GM19099 (cell line): ENCODE measurements at regions not wholly inside any gene's neighbourhood (a gene's known extent, or its start where the extent isn't known, plus 50 kb on each side); places are given as distances from the start of the nearest gene placed in this dataset.

Experiments used
- POLR2A ChIP-seq: IDR thresholded peaks from 3 replicates; pipeline ENCODE4 v1.6.1; 2011; ENCODE audit warnings: low read depth; ENCODE audit not compliant: insufficient read length; ENCODE audit errors: extremely low read depth

DNA sequence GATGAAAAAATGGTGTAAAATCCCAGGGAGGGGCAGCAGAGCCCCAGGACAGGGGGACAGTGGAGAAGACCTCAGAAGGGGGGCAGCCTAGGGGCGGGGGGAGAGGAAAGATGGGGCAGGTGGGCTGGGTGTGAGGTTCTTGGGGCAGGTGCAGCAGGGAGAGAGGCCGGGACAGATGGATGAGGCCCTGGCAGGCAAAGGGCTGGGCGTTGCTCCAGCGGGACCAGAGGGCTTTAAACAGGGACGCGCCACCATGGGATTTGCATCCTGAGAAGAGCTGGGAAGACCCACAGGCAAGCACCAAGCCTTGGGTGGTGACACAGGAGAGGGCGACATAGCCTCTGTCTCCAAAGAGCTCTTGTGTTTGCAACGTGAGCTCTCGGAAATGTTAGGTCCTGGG, 1342.8 kb downstream of the TBC1D22A start:
- no peak for TF ChIP-seq POLR2A

DNA sequence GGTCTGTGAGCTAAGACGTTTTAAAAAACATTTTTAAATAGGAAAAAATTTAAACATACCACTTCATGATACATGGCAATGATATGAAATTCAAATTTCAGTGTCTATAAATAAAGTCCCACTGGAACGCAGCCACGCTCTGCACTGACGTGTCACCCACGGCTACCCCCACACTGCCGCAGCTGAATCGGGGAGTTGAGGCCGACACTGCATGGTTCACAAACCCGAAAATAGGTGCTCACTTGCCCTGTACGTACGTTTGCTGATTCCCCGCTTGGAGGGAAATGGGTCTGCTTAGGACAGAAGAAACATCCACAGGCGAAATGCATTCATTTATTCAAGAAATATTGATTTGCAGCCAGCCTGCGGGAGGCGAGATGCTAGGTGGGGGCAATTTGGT, 1342.3 kb downstream of the TBC1D22A start:
- no peak for TF ChIP-seq POLR2A

DNA sequence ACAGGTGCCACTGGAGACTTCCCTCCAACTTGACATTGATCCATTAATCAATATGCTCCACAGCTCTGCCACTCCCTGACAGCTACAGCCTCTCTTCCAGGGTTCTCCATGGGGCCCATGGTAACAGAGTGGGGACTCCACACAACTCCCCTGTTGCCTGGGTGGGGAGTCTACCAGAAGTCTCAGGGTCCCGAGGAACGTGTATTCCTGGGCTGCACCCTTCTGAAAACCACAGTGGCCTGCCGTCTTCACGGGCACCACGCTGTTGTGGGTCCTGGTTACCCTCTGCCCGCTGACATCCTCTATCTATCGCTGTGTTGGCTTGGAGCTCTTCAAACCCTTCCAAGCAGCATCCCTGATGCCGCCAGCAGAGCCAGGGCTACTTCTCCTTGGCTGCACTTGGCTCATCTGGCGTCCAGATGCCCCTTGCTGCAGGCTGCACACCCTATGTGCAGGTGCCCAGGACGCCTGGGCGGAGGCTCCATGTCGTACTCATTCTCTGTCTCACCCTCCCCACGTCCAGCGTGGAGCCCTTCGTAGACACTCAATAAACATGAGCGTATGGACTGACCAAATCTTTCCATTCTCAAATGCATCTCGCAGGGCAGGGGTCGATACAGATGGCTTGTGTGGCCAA, 1341.8 kb downstream of the TBC1D22A start:
- TF ChIP-seq POLR2A: no peak

DNA sequence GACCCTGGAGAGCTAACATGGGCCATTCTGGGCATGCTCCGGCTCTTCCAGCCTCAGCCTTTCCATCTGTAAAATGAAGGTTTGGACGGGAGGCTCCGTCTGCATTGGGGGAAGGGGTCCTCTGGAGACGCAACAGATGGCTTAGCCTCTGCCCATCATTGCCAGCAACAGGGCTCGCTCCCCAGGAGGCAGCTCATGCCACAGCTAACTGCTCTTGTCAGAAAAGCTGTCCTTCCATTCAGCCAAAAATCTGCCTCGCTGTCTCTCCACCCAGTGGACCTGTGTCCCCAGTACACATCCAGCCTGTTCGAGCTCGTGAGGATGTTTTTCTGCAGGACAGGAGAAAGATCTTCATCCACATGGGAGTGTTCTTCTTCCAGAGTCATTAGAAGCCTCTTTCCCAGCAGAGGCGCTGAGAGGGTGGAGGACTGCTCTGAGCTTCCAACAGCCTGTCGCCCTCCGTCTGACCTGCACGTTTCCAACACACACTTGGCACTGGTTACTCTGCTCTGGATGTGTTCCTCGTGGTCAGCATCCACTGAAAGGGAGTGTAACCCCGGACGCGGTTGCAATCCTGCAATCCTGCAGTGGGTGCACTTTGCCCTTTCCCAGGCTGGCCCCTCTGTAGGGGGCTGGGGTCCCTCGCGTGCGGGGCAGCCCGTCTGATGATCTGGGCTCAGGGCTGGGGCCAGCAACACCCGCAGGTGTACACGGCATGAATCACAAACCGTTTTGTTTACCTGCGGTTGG, 1340.9 kb downstream of the TBC1D22A start:
- TF ChIP-seq POLR2A: no peak

DNA sequence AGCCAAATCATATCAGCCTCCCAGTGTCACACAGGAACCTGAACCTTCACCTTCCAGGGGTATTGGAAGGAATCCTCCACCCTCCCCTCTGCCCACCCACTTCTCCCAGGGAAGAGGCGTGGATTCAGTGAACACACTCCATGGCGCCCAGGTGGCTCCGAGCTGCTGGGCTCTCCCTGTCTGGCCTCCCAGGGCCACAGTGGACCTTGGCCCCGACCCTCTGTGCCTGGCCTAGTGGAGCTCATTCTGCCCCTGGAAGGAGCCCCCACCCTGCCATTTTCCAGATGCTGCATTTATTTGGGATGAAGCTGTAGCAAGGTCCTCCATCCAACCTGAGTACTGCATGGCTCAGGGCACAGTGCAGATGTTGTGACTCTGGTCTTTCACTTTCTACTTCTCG, 1340.1 kb downstream of the TBC1D22A start:
- TF ChIP-seq POLR2A: no peak

DNA sequence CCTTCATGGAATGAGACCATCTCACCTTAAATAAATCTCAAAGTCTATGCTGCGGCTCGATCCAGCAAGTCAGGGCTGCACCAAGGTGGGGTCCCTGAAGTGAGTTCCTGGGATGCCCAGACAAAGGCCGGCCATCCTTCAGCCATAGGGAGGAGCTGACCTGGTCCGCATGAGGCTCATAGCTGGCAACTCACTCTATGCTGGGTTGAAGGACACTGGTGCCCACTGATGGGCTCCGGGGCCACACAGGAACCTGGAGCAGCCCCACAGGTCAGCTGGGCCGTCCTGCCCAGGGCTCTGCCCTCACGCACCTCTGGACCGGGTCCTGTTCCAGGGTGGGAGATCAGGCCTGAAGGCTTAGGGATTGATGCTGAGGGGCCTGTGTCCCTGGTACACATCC, 1339.3 kb downstream of the TBC1D22A start:
- no peak for TF ChIP-seq POLR2A

DNA sequence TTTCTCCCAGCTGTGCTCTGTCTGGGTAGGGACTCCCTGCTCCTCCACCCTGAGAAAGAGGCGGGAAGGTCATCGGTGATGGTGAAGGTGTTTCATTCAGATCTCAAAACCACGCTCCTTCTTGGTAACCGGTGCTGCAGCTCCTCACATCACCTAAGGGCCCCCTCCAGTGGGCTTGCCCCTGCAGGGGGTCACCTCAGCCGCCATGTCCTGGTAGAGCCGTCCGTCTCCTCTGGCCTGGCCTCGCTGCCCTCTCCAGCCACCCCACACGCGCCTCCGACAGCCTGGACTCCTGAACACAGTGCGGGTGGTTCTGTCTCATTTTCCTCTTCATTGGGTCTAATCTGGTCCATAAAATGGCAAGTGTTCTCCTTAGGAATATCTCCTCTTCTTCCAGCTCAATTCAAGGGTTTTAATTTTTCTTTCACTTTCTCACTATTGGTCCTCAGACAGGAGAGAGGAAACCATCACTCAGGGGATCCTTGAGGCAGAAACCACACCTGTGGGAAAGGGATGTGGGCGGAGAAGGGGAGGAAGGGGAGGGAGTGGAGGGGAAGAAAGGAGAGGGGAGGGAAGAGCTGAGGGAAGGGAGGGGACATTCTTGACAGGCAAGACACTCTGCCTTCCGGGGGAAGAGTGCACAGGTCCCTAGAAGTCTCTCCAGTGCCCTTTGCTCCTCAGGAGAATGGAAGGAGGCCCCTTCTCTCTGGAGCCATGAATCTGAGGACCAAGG, 1338.4 kb downstream of the TBC1D22A start:
- TF ChIP-seq POLR2A: no peak

DNA sequence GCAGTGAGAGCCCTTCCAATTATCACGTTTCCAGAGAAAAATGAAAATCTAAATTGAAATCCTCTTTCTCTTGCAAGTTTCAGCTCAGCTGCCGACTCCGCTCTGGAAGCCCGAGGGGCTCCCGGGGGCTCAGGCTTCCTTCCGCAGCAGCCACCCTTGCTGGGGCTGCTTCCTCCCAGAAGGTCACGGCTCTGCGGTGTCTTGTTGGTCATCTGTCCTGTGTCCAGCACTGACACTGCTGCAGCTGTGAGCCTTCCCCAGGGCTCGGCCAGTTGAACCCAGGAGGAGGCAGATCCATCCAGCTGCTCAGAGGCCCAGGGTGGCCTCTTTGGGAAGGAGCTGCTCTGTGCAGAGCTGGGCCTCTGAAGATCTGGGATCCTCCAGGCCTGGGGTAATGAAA, 1337.2 kb downstream of the TBC1D22A start:
- no peak for TF ChIP-seq POLR2A

DNA sequence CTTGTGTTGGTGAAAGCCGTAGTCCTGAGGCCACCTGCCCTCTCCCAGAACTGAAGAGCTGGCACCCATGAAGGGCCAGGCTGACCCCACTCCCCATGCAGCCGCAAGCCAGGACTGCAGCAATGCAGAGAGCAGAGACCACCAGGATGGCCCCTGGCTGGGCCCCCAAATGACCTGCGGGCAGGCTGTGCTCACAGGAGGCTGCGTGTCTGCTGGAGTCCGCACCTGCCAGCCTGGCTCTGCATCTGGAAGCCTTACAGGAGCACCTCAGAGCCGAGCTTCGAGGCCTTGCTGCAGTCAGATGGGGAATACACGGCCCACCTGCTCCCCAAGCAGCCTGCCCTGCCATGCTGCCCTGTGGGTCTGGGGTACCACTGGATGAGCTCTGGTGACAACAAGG, 1336.8 kb downstream of the TBC1D22A start:
- TF ChIP-seq POLR2A: no peak

DNA sequence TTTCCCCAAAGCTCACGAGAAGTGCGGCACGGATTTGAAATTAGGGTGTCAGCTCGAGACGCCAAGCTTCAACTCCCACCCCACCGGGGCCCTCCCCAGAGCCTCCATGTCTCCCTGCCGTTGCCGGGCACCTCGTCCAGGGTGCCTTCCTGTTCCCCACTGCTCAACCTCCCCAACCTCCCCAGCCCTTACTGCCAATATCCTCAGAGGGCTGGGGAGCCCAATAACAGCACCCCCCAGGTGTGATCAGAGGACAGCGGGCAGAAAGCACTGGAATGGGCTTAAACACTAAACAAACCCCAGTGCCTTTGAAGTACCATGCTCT, 1336.4 kb downstream of the TBC1D22A start:
- no peak for TF ChIP-seq POLR2A

DNA sequence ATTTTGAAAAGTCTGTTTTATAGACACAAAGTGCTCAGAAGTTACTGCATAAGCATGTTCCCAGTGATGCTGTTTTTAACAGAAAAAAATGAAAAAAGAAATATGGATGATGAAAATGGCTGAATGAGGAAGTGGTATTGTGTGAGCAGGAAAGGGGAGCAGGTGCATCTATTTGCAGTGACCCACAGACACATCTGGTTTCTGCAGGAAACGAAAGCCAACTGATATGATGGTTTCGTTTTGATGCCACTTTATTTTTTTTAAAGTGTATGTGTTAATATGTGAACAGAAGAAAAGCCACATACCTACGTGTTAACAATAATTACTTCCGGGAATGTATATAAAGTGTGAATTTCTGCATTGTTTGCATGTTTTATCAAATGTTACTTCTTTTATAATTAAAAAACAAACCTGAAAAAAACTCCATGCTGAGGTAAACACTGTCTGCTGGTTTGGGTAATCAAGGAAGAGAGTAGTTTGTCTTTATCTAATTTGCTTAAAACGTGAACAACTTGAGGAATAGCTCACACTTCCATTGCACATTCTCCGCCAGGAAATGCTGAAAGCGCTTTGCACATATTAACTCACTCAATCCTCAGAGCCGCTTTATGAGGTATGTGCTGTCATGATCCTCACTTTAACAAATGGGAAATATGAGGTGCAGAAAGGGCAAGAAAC, 1335.9 kb downstream of the TBC1D22A start:
- TF ChIP-seq POLR2A: no peak

DNA sequence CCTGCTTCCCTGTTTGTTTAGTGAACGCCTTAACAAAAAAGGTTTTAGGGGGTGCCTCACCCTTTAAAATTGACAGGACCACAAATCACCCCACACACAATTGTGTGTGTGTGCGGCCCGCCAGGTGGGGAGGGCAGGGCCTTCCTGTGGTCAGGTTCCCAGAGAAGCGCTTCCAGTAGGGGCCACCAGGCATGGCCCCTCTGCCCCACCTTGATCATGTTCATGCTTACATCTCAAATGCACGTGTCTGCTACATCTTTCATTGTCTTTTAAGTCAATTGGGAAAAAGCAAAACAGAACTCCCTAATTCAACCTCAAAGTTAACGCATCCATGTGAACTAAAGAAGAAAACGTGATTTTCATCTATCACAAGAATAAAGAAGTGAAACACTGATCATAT, 1335.3 kb downstream of the TBC1D22A start:
- no peak for TF ChIP-seq POLR2A

DNA sequence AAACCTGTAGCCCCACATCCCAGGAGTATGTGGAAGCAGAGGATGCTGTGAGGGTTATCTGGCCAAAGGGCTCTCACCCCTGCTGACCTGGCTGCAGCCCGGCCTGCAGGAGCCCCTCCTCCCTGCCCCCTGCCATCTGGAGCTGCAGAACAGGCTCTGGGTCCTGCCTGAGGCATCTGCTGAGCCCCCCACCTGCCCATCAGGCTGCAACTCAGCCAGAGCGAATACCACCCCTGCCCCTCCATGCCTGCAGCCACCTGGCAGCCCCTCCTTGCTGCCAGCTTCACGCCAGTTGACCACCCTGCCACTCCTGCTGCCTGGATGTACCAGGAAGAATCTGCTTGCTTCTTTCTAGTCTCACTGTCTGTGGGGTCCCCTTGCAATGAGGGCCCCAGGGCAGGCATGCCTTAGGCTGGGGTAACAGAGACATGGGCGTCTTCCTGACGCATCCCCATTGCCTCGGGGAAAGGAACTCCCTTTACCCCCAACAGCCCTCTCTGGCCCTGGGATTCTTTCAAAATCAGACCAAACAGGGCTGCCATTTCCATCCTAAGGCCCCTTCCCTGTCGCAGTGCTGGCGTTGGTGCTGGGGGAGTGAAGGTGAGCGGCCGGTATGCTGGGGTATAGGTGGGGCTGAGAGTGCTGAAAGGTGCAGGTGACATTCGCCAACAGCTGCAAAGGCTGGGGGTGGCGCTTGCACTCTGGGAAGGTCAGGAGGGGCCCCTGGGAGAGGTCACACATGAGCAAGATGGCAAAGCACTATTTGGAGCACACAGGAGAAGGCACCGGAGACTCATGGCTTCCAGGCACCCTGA, 1334.6 kb downstream of the TBC1D22A start:
- TF ChIP-seq POLR2A: no peak

DNA sequence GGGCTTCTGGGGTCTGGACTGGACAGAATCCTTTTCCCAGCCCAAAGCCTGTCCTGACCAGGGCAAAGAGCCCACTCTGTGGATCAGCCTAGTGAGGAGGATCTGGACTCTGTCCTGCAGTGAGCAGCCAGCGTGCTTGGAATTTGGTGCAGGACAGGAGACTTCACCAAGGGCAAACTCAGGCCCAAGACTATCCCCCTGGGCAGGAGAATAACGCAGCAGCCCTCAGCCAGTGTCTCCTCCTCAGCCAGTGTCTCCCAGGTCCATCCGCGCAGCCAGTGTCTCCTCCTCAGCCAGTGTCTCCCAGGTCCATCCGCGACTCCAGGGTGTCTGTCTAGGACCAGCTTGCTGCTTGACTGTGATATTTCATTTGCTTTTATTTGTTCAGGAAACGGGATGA, 1334.0 kb downstream of the TBC1D22A start:
- TF ChIP-seq POLR2A: no peak

DNA sequence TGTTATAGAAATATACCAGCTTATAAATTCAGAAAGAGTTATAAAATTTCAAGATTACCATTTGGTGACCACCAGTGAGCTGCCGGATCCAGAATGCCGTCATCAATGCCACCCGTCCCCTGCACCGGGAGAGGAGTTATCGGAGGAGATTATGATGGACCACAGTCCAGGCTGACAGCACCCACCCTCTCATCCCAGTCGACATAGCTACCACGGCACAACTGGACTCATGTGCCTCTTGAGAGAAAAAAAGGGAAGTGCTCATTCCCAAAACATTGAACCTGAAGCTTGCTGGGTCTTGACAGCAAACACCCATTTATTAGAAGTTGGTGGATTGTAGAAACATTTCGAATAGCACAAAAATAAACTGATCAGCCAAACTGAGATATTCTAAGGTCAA, 1331.5 kb downstream of the TBC1D22A start:
- no peak for TF ChIP-seq POLR2A
